ENCODE measurements at regions not wholly inside any gene's neighbourhood (a gene's known extent, or its start where the extent isn't known, plus 50 kb on each side); places are given as distances from the start of the nearest gene placed in this dataset.

- no peaks in the 10 kb centered on the region for H3K27me3 ChIP-seq (ENCODE audit: control insufficient read depth, insufficient read depth, low read length)
- no peak overlapping the region for H3K27ac ChIP-seq (ENCODE audit: low read depth, low read length)
- no peak overlapping the region for H3K9ac ChIP-seq (ENCODE audit: low read length)
- H3K9me3 ChIP-seq (ENCODE audit: control insufficient read depth, insufficient read depth, low read depth, low read length), result no peaks in the 10 kb centered on the region
- no peak overlapping the region for H3K4me3 ChIP-seq (ENCODE audit: low read depth, low read length)
- no peaks in the 10 kb centered on the region for H3K36me3 ChIP-seq (ENCODE audit: control insufficient read depth, insufficient read depth, low read length)
- no peaks in the 10 kb centered on the region for H3K4me1 ChIP-seq (ENCODE audit: control insufficient read depth, insufficient read depth, low read length)
Observed at GRCh38 chr5:105730982-105731381, 1939.8 kb downstream of the EFNA5 start.

- Histone ChIP-seq H3K27ac (ENCODE audit: low read depth, low read length) (no peak overlapping the region), H3K9ac (ENCODE audit: low read length) (no peak overlapping the region), H3K4me1 (ENCODE audit: control insufficient read depth, insufficient read depth, low read length) (no peaks in the 10 kb centered on the region), H3K4me3 (ENCODE audit: low read depth, low read length) (no peak overlapping the region), H3K36me3 (ENCODE audit: control insufficient read depth, insufficient read depth, low read length) (no peaks in the 10 kb centered on the region), H3K27me3 (ENCODE audit: control insufficient read depth, insufficient read depth, low read length) (no peaks in the 10 kb centered on the region), H3K9me3 (ENCODE audit: control insufficient read depth, insufficient read depth, low read depth, low read length) (no peaks in the 10 kb centered on the region)
Observed at GRCh38 chr5:105726093-105726492, 1944.6 kb downstream of the EFNA5 start.

- Histone ChIP-seq H3K4me1 (ENCODE audit: control insufficient read depth, insufficient read depth, low read length) (no peaks in the 10 kb centered on the region), H3K36me3 (ENCODE audit: control insufficient read depth, insufficient read depth, low read length) (no peaks in the 10 kb centered on the region), H3K9ac (ENCODE audit: low read length) (no peak overlapping the region), H3K4me3 (ENCODE audit: low read depth, low read length) (no peak overlapping the region), H3K27me3 (ENCODE audit: control insufficient read depth, insufficient read depth, low read length) (no peaks in the 10 kb centered on the region), H3K27ac (ENCODE audit: low read depth, low read length) (no peak overlapping the region), H3K9me3 (ENCODE audit: control insufficient read depth, insufficient read depth, low read depth, low read length) (peaks cover 3% of the 10 kb centered on the region; the same call in 1 of the 2 replicates)
Observed at GRCh38 chr5:105708442-105708841, 1962.3 kb downstream of the EFNA5 start.

- H3K4me1 ChIP-seq (ENCODE audit: control insufficient read depth, insufficient read depth, low read length), result no peaks in the 10 kb centered on the region
- no peaks in the 10 kb centered on the region for H3K27me3 ChIP-seq (ENCODE audit: control insufficient read depth, insufficient read depth, low read length)
- H3K9me3 ChIP-seq (ENCODE audit: control insufficient read depth, insufficient read depth, low read depth, low read length), result peaks cover 11% of the 10 kb centered on the region; the same call in 1 of the 2 replicates
- H3K27ac ChIP-seq (ENCODE audit: low read depth, low read length), result no peak overlapping the region
- H3K4me3 ChIP-seq (ENCODE audit: low read depth, low read length), result no peak overlapping the region
- no peak overlapping the region for H3K9ac ChIP-seq (ENCODE audit: low read length)
- no peaks in the 10 kb centered on the region for H3K36me3 ChIP-seq (ENCODE audit: control insufficient read depth, insufficient read depth, low read length)
Observed at GRCh38 chr5:105702323-105702722, 1968.4 kb downstream of the EFNA5 start.

GRCh38 chr5:105696440-105696839, 1974.3 kb downstream of the EFNA5 start:
- no peaks in the 10 kb centered on the region for H3K27me3 ChIP-seq (ENCODE audit: control insufficient read depth, insufficient read depth, low read length)
- no peaks in the 10 kb centered on the region for H3K36me3 ChIP-seq (ENCODE audit: control insufficient read depth, insufficient read depth, low read length)
- no peak overlapping the region for H3K9ac ChIP-seq (ENCODE audit: low read length)
- 0 out of 2 replicates have a peak, but pooled peaks cover 5% of the 10 kb centered on the region for H3K4me1 ChIP-seq (ENCODE audit: control insufficient read depth, insufficient read depth, low read length)
- H3K27ac ChIP-seq (ENCODE audit: low read depth, low read length), result no peak overlapping the region
- H3K9me3 ChIP-seq (ENCODE audit: control insufficient read depth, insufficient read depth, low read depth, low read length), result peaks cover 4% of the 10 kb centered on the region; the same call in 1 of the 2 replicates
- H3K4me3 ChIP-seq (ENCODE audit: low read depth, low read length), result no peak overlapping the region

GRCh38 chr5:105695941-105696340, 1974.8 kb downstream of the EFNA5 start:
- Histone ChIP-seq H3K9me3 (ENCODE audit: control insufficient read depth, insufficient read depth, low read depth, low read length) (peaks cover 2% of the 10 kb centered on the region; the same call in 1 of the 2 replicates), H3K9ac (ENCODE audit: low read length) (no peak overlapping the region), H3K4me3 (ENCODE audit: low read depth, low read length) (no peak overlapping the region), H3K27ac (ENCODE audit: low read depth, low read length) (no peak overlapping the region), H3K36me3 (ENCODE audit: control insufficient read depth, insufficient read depth, low read length) (no peaks in the 10 kb centered on the region), H3K27me3 (ENCODE audit: control insufficient read depth, insufficient read depth, low read length) (no peaks in the 10 kb centered on the region), H3K4me1 (ENCODE audit: control insufficient read depth, insufficient read depth, low read length) (0 out of 2 replicates have a peak, but pooled peaks cover 5% of the 10 kb centered on the region)

- Histone ChIP-seq H3K4me1 (ENCODE audit: control insufficient read depth, insufficient read depth, low read length) (peaks cover 23% of the 10 kb centered on the region), H3K9me3 (ENCODE audit: control insufficient read depth, insufficient read depth, low read depth, low read length) (no peaks in the 10 kb centered on the region), H3K27ac (ENCODE audit: low read depth, low read length) (no peak overlapping the region), H3K9ac (ENCODE audit: low read length) (no peak overlapping the region), H3K4me3 (ENCODE audit: low read depth, low read length) (no peak overlapping the region), H3K36me3 (ENCODE audit: control insufficient read depth, insufficient read depth, low read length) (no peaks in the 10 kb centered on the region), H3K27me3 (ENCODE audit: control insufficient read depth, insufficient read depth, low read length) (no peaks in the 10 kb centered on the region)
Observed at GRCh38 chr5:105689596-105689995, 1981.1 kb downstream of the EFNA5 start.

GRCh38 chr5:105688227-105688792, 1982.4 kb downstream of the EFNA5 start:
- Histone ChIP-seq H3K4me1 (ENCODE audit: control insufficient read depth, insufficient read depth, low read length) (peaks cover 23% of the 10 kb centered on the region), H3K27ac (ENCODE audit: low read depth, low read length) (no peak overlapping the region), H3K9ac (ENCODE audit: low read length) (no peak overlapping the region), H3K27me3 (ENCODE audit: control insufficient read depth, insufficient read depth, low read length) (no peaks in the 10 kb centered on the region), H3K4me3 (ENCODE audit: low read depth, low read length) (no peak overlapping the region), H3K36me3 (ENCODE audit: control insufficient read depth, insufficient read depth, low read length) (no peaks in the 10 kb centered on the region), H3K9me3 (ENCODE audit: control insufficient read depth, insufficient read depth, low read depth, low read length) (no peaks in the 10 kb centered on the region)

- no peaks in the 10 kb centered on the region for H3K9me3 ChIP-seq (ENCODE audit: control insufficient read depth, insufficient read depth, low read depth, low read length)
- H3K36me3 ChIP-seq (ENCODE audit: control insufficient read depth, insufficient read depth, low read length), result no peaks in the 10 kb centered on the region
- H3K27me3 ChIP-seq (ENCODE audit: control insufficient read depth, insufficient read depth, low read length), result no peaks in the 10 kb centered on the region
- H3K9ac ChIP-seq (ENCODE audit: low read length), result no peak overlapping the region
- H3K4me1 ChIP-seq (ENCODE audit: control insufficient read depth, insufficient read depth, low read length), result peaks cover 23% of the 10 kb centered on the region
- H3K4me3 ChIP-seq (ENCODE audit: low read depth, low read length), result no peak overlapping the region
- peak overlapping the region; percentile 13; the same call in 1 of the 2 replicates for H3K27ac ChIP-seq (ENCODE audit: low read depth, low read length)
Observed at GRCh38 chr5:105687493-105687892, 1983.2 kb downstream of the EFNA5 start.

- Histone ChIP-seq H3K9ac (ENCODE audit: low read length) (no peak overlapping the region), H3K4me1 (ENCODE audit: control insufficient read depth, insufficient read depth, low read length) (peaks cover 23% of the 10 kb centered on the region), H3K27ac (ENCODE audit: low read depth, low read length) (no peak overlapping the region), H3K4me3 (ENCODE audit: low read depth, low read length) (no peak overlapping the region), H3K36me3 (ENCODE audit: control insufficient read depth, insufficient read depth, low read length) (no peaks in the 10 kb centered on the region), H3K9me3 (ENCODE audit: control insufficient read depth, insufficient read depth, low read depth, low read length) (no peaks in the 10 kb centered on the region), H3K27me3 (ENCODE audit: control insufficient read depth, insufficient read depth, low read length) (no peaks in the 10 kb centered on the region)
Observed at GRCh38 chr5:105685884-105686283, 1984.9 kb downstream of the EFNA5 start.

GRCh38 chr5:105684799-105685198, 1985.9 kb downstream of the EFNA5 start:
- H3K36me3 ChIP-seq (ENCODE audit: control insufficient read depth, insufficient read depth, low read length), result no peaks in the 10 kb centered on the region
- no peak overlapping the region for H3K4me3 ChIP-seq (ENCODE audit: low read depth, low read length)
- H3K9ac ChIP-seq (ENCODE audit: low read length), result no peak overlapping the region
- no peak overlapping the region for H3K27ac ChIP-seq (ENCODE audit: low read depth, low read length)
- H3K27me3 ChIP-seq (ENCODE audit: control insufficient read depth, insufficient read depth, low read length), result no peaks in the 10 kb centered on the region
- H3K9me3 ChIP-seq (ENCODE audit: control insufficient read depth, insufficient read depth, low read depth, low read length), result no peaks in the 10 kb centered on the region
- H3K4me1 ChIP-seq (ENCODE audit: control insufficient read depth, insufficient read depth, low read length), result peaks cover 23% of the 10 kb centered on the region

Measured in HUES6 (cell line).